ENCODE measurements at regions not wholly inside any gene's neighbourhood (a gene's known extent, or its start where the extent isn't known, plus 50 kb on each side); places are given as distances from the start of the nearest gene placed in this dataset.
"Not testable (repeated sequence)": the region's sequence is repeated elsewhere in the genome, so short reads cannot be mapped to it uniquely, and the experiment has no call there.

- no peak for DNase-seq
- peaks cover 0 to 14% of the 10 kb centered on the region in 2 donors for H3K27me3 Mint-ChIP-seq
- no peaks in the 10 kb centered on the region for H3K9me3 Mint-ChIP-seq
- H3K4me3 Mint-ChIP-seq, result no peak overlapping the region
- no peaks in the 10 kb centered on the region for H3K4me1 Mint-ChIP-seq
- H3K27ac Mint-ChIP-seq, result no peak overlapping the region
- H3K36me3 Mint-ChIP-seq, result no peaks in the 10 kb centered on the region
- ATAC-seq (replicated peaks), result no peak
These were observed 170.0 kb upstream of the NDN start for GRCh38 chr15:23857028-23857641.

- H3K4me3 Mint-ChIP-seq, result no peak overlapping the region
- ATAC-seq (replicated peaks) (no peak), DNase-seq (no peak)
- no peaks in the 10 kb centered on the region for H3K4me1 Mint-ChIP-seq
- no peaks in the 10 kb centered on the region for H3K36me3 Mint-ChIP-seq
- H3K9me3 Mint-ChIP-seq, result no peaks in the 10 kb centered on the region
- H3K27me3 Mint-ChIP-seq, result peaks cover 0 to 14% of the 10 kb centered on the region in 2 donors
- H3K27ac Mint-ChIP-seq, result no peak overlapping the region
These were observed 171.9 kb upstream of the NDN start for GRCh38 chr15:23859008-23859407.

DNA sequence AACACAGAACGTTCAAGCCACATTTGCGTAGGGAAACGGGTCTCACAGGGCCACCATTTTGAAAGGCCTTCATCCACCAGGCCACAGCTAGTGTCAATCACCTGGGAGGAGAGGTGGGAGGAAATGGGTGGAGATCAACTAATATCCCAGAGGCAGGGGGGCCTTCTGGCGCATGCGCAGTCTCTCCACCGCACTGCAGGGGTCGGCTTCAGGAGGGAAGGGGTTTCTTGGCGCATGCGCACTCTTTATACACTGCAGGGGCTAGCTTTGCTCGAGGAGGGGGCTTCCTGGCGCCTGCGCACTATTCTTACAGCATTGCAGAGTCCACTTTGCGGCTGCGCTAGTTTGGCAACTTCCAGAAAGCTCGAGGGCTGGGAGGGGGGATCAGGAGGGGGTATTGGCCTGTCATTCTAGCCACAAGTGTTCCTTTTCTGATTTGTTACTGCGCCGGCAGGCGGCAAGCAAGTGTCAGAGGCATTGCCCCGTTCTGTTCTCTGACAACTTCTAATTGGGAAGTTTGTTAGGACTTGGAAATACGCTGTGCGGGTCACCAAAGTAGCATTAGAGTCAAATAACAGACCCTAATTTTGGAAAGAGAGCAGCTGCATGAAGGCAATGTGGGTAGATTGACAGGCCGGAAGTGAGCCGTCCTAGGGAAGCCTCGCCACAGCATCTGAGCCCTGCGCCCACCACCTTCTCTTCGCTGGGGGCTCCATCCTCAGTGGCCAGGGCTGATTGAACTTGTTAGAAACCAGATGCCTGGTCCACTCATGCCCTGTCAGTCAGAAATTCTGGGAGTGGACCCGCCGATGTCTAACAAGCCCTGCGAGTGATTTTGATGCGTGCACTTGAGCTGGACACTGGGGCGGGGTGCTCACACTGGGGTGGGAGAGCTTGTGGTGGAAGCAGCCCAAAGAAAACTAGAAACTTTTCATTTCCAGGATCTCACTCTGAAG lies 173.5 kb upstream of the NDN start:
- no peak for ATAC-seq (replicated peaks)
- Mint-ChIP-seq H3K4me3 (no peak overlapping the region), H3K36me3 (no peaks in the 10 kb centered on the region), H3K27me3 (peaks cover 0 to 14% of the 10 kb centered on the region in 2 donors), H3K27ac (no peak overlapping the region), H3K4me1 (no peaks in the 10 kb centered on the region), H3K9me3 (no peaks in the 10 kb centered on the region)
- no peak for DNase-seq

DNA sequence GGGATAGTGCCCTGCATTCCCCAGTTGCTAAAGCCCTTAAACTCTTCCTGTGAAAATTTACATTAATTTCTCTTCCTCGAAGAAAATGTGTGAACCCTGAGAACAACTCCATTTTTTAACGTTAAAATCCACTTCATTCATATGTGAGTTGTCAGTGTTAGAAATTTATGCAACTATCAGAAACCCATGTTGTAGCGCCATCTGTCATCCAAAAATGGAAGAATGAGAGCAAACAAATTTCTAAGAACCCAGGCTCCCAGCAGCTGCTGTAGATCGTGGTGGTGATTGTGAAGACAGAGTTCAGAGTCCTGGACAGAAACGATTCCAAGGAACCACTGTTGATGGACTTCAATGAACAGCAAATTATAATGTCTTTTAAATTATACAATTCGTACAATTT lies 179.7 kb upstream of the NDN start:
- Mint-ChIP-seq H3K4me3 (no peak overlapping the region), H3K27ac (no peak overlapping the region), H3K4me1 (no peaks in the 10 kb centered on the region), H3K9me3 (peaks cover 0 to 2% of the 10 kb centered on the region in 2 donors), H3K36me3 (no peaks in the 10 kb centered on the region), H3K27me3 (no peaks in the 10 kb centered on the region)
- DNase-seq (no peak), ATAC-seq (replicated peaks) (no peak)

DNA sequence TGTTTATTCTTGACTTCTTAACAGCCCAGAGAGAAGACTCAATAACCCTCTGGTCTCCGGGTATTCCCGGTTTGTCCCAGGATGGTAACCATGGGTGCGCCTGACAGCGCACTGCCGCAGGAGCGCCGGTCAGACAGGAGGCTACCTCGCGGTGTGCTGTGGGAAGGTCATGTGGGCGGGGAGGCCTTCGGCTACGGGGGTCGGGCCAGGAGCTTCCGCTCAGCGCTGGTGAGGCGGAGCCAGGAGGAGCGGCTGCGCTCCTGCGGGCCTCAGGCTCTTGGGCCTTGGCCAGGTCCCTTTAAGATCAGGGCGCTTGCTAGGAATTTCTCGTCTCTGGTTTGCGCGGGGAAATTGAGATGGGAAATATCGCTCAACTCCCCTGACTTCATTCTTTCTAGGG lies 182.3 kb upstream of the NDN start:
- peaks cover 0 to 2% of the 10 kb centered on the region in 2 donors for H3K9me3 Mint-ChIP-seq
- no peaks in the 10 kb centered on the region for H3K36me3 Mint-ChIP-seq
- no peak overlapping the region for H3K4me3 Mint-ChIP-seq
- H3K4me1 Mint-ChIP-seq, result no peaks in the 10 kb centered on the region
- H3K27me3 Mint-ChIP-seq, result no peaks in the 10 kb centered on the region
- ATAC-seq (replicated peaks) (no peak), DNase-seq (no peak)
- H3K27ac Mint-ChIP-seq, result no peak overlapping the region

DNA sequence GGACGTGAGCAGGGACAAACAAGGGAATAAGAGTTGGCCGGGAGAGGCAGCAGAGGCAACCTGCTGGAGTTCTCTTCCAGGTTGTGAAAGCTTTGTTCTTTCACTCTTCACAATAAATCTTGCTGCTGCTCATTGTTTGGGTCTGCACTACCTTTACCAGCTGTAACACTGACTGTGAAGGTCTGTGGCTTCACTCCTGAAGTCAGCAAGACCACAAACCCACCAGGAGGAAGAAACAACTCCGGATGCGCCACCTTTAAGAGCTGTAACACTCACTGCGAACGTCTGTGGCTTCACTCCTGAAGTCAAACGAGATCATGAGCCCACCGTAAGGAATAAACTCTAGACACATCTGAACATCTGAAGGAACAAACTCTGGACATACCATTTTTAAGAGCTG lies 186.5 kb upstream of the NDN start:
- H3K9me3 Mint-ChIP-seq; DNase-seq; H3K27ac Mint-ChIP-seq; H3K4me1 Mint-ChIP-seq; H3K36me3 Mint-ChIP-seq; H3K4me3 Mint-ChIP-seq; H3K27me3 Mint-ChIP-seq; ATAC-seq (replicated peaks): not testable (repeated sequence)

- Mint-ChIP-seq H3K4me1 (peaks cover 0 to 3% of the 10 kb centered on the region in 2 donors), H3K36me3 (no peaks in the 10 kb centered on the region), H3K4me3 (no peak overlapping the region), H3K27ac (no peak overlapping the region), H3K9me3 (no peaks in the 10 kb centered on the region), H3K27me3 (no peaks in the 10 kb centered on the region)
- peak; percentile 65 to 81 for ATAC-seq (replicated peaks)
- peak; percentile 11 for DNase-seq
These were observed 190.7 kb upstream of the NDN start for GRCh38 chr15:23877502-23878412.

- Mint-ChIP-seq H3K36me3 (no peaks in the 10 kb centered on the region), H3K9me3 (peaks cover 1 to 3% of the 10 kb centered on the region in 2 donors), H3K4me3 (no peak overlapping the region), H3K4me1 (peaks cover 0 to 3% of the 10 kb centered on the region in 2 donors), H3K27ac (no peak overlapping the region), H3K27me3 (no peaks in the 10 kb centered on the region)
- DNase-seq (no peak), ATAC-seq (replicated peaks) (no peak)
These were observed 194.2 kb upstream of the NDN start for GRCh38 chr15:23881291-23881690.

DNA sequence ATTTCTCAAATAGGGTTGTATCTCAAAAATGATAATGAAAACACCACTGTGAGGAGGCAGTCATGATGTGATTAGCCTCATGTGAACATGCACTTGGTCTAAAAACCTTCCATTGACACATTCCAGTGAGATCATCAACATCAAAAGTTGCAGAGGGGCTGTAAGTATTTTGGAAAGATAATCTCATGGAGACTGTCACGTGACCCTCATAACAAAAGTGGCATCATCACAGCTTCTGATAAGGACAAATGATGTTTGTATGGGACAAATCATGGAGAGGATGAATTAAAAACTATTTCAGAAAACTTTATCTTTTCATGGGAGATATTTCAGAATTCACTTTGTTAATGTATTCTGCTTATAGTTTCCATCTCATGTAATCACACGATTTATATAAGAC lies 203.1 kb upstream of the NDN start:
- no peak overlapping the region for H3K27ac Mint-ChIP-seq
- ATAC-seq (replicated peaks) (no peak), DNase-seq (no peak)
- no peaks in the 10 kb centered on the region for H3K36me3 Mint-ChIP-seq
- peaks cover 9 to 12% of the 10 kb centered on the region in 2 donors for H3K9me3 Mint-ChIP-seq
- H3K27me3 Mint-ChIP-seq, result no peaks in the 10 kb centered on the region
- no peak overlapping the region for H3K4me3 Mint-ChIP-seq
- H3K4me1 Mint-ChIP-seq, result no peaks in the 10 kb centered on the region

DNA sequence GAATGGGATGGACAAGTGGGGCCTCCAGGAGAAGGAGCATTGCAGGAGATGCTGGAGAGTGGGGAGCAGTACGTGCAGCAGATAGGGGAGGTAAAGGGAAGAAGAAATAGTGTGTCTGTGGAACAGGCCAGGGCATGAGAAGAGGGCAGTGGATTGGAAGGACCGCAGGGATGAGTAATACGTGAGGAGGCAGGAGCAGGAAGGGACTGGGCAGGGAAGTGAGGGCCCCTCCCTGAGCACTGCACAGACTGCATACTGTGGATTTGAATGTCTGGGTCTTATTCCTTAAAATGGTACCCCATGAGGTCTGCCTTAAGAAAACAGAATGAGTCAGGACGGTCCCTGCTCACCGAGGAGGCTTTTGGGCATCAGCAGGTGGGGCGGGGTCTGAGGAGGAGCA lies 210.0 kb upstream of the NDN start:
- DNase-seq (no peak), ATAC-seq (replicated peaks) (no peak)
- Mint-ChIP-seq H3K4me1 (no peaks in the 10 kb centered on the region), H3K9me3 (peaks cover 4 to 9% of the 10 kb centered on the region in 2 donors), H3K27me3 (peaks cover 0 to 5% of the 10 kb centered on the region in 2 donors), H3K36me3 (peaks cover 0 to 3% of the 10 kb centered on the region in 2 donors), H3K4me3 (no peak overlapping the region), H3K27ac (no peak overlapping the region)

DNA sequence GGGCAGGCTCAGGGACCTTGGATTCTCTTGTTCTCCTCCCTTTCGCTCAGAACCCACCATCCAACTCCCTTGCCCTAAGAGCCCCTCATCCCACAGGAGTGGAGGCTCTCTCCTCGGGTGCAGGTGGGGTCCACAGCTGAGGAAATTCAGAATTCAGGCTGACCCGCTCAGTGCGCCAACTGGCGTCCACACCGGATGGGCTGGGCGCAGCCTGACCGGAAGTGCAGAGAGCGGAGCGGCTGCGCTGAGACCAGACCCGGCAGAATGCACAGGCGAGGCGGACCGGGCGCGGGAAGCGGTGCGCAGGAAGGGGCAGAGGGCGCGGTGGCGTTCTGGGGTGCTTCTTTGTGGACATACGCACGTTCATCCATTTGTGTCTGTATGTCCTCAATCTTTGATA lies 210.4 kb upstream of the NDN start:
- ATAC-seq (replicated peaks) (no peak), DNase-seq (no peak)
- Mint-ChIP-seq H3K4me1 (no peaks in the 10 kb centered on the region), H3K4me3 (no peak overlapping the region), H3K27me3 (peaks cover 0 to 5% of the 10 kb centered on the region in 2 donors), H3K36me3 (peaks cover 0 to 3% of the 10 kb centered on the region in 2 donors), H3K27ac (no peak overlapping the region), H3K9me3 (peaks cover 6 to 9% of the 10 kb centered on the region in 2 donors)

DNA sequence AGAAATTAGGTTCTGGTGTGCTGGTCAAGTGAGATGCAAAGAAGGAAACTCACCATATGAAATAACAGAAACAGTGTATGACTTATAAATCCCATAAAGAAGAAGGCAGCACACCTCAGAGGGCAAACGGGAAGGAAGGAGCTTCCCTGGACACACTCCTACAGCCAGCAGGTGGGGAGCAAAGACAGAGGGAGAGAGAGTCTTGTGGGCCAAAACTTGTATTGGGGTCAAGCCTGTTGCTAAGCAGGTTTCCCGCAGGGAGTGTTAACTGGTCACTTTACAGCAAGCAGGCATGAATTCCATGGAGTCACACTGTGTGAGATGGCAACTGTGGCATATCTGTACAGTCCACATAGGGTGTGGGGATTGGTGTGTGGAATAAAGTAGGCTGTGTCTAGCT lies 222.9 kb upstream of the NDN start:
- ATAC-seq (replicated peaks), result no peak
- H3K4me1 Mint-ChIP-seq, result no peaks in the 10 kb centered on the region
- H3K27ac Mint-ChIP-seq, result no peak overlapping the region

DNA sequence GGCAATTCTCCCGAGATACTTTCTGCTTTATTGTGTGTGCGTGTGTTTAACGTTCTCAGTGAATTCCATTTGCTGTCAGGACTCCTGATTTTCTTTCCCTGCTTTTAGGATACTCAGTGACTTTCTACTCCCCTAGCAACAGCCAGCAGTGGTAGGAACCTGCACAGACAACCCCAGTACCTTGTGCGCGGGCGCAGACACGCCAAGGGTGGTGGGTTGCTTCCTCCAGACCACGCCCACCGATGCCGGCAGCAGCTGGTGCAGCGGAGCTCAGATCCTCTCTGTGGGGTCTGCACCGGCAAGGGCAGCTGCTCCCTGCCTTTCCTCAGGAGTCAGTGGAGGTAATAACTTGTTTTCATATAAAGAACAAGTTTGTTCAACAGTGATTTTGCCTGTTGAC lies 225.1 kb upstream of the NDN start:
- no peaks in the 10 kb centered on the region for H3K27me3 Mint-ChIP-seq
- no peaks in the 10 kb centered on the region for H3K9me3 Mint-ChIP-seq
- H3K27ac Mint-ChIP-seq, result no peak overlapping the region
- no peaks in the 10 kb centered on the region for H3K4me1 Mint-ChIP-seq
- ATAC-seq (replicated peaks) (no peak), DNase-seq (no peak)
- H3K4me3 Mint-ChIP-seq, result no peak overlapping the region
- no peaks in the 10 kb centered on the region for H3K36me3 Mint-ChIP-seq

More for the DNA sequence above, 222.9 kb upstream of the NDN start:
- H3K9me3 Mint-ChIP-seq, result no peaks in the 10 kb centered on the region
- no peaks in the 10 kb centered on the region for H3K27me3 Mint-ChIP-seq
- no peak overlapping the region for H3K4me3 Mint-ChIP-seq
- DNase-seq, result no peak
- H3K36me3 Mint-ChIP-seq, result no peaks in the 10 kb centered on the region

- no peaks in the 10 kb centered on the region for H3K4me1 Mint-ChIP-seq
- DNase-seq (no peak), ATAC-seq (replicated peaks) (no peak)
- H3K27ac Mint-ChIP-seq, result no peak overlapping the region
- H3K27me3 Mint-ChIP-seq, result no peaks in the 10 kb centered on the region
- no peaks in the 10 kb centered on the region for H3K36me3 Mint-ChIP-seq
- H3K9me3 Mint-ChIP-seq, result no peaks in the 10 kb centered on the region
- H3K4me3 Mint-ChIP-seq, result no peak overlapping the region
These were observed 226.0 kb upstream of the NDN start for GRCh38 chr15:23913081-23913480.

Measured in stimulated activated naive B cell treated with anti-CD40 and anti-IgM and Interleukin-4, amounts not matched to agents 10 μg/mL and 1 μg/mL and 100 μg/mL, for 72 hours (primary cell).